Breast epithelium (tissue), 4 donors: ENCODE measurements at regions not wholly inside any gene's neighbourhood (a gene's known extent, or its start where the extent isn't known, plus 50 kb on each side); places are given as distances from the start of the nearest gene placed in this dataset.

Experiments used
- DNase-seq, 2 donors: peaks; one replicate each; pipeline ENCODE4 v3.0.0-alpha.2; 2019; ENCODE audit warnings: low spot score in 2 of 2
- H3K27ac ChIP-seq, 2 donors: fragments of 200-600 bp; sonication (generic) in 1 of 2; one replicate each; pipeline ENCODE4 v1.5.1; 2016 to 2019; ENCODE audit warnings: mild to moderate bottlenecking in 1 of 2
- H3K27me3 ChIP-seq, 2 donors: fragments of 200-600 bp; sonication (generic) in 1 of 2; one replicate each; pipeline versions ENCODE4 v1.5.1 to v1.6.0; 2017 to 2019; ENCODE audit warnings: control low read depth in 1 of 2, mild to moderate bottlenecking in 1 of 2
- H3K36me3 ChIP-seq: fragments of 200-600 bp; one replicate; pipeline ENCODE4 v1.5.1; 2019
- H3K4me1 ChIP-seq, 2 donors: fragments of 200-600 bp; sonication (generic); one replicate each; pipeline ENCODE4 v1.5.1; 2016 to 2019; ENCODE audit warnings: control low read depth in 1 of 2
- H3K4me3 ChIP-seq, 3 donors: fragments of 200-600 bp; sonication (generic); 1 replicate in 2 of 3; 2 replicates in 1 of 3; pipeline ENCODE4 v1.5.1; 2016 to 2019; ENCODE audit warnings: mild to moderate bottlenecking in 3 of 3, moderate library complexity in 2 of 3
- H3K9me3 ChIP-seq, 2 donors: fragments of 200-600 bp; sonication (generic) in 1 of 2; one replicate each; pipeline ENCODE4 v1.5.1; 2016 to 2019; ENCODE audit warnings: control low read depth in 1 of 2
- CTCF ChIP-seq, 3 donors: fragments of 450-650 bp; IDR thresholded peaks; one replicate each; pipeline ENCODE4 v1.5.1; 2016 to 2017; ENCODE audit warnings: antibody characterized with exemption in 3 of 3, mild to moderate bottlenecking in 3 of 3, moderate library complexity in 3 of 3
- POLR2A ChIP-seq: fragments of 450-650 bp; IDR thresholded peaks from one replicate; pipeline ENCODE4 v1.6.1; 2016; ENCODE audit warnings: antibody characterized with exemption, mild to moderate bottlenecking, moderate library complexity
- POLR2AphosphoS5 ChIP-seq, 3 donors: sonication (generic); formaldehyde crosslinking; IDR thresholded peaks; one replicate each; pipeline ENCODE4 v1.6.1; 2017; ENCODE audit warnings: antibody characterized with exemption in 3 of 3
- intact Hi-C: fragments of 100-400 bp; cut with DNase I; formaldehyde crosslinking; loops from one replicate; pipeline ENCODE4 v1.15.1; 2023; ENCODE audit warnings: low total_unique reads

- Histone ChIP-seq H3K9me3 (no peaks in the 10 kb centered on the region), H3K4me1 (no peaks in the 10 kb centered on the region), H3K4me3 (no peak overlapping the region), H3K27me3 (no peaks in the 10 kb centered on the region), H3K27ac (no peak overlapping the region), H3K36me3 (no peaks in the 10 kb centered on the region)
- TF ChIP-seq POLR2AphosphoS5 (IDR thresholded peaks at IDR 0.05) (no peak), POLR2A (no peak), CTCF (IDR thresholded peaks at IDR 0.05) (no peak)
- no peak for DNase-seq
- intact Hi-C loops, result no loop called here
These were observed 295.4 kb upstream of the ZNF608 start for GRCh38 chr5:125041798-125042197.

GRCh38 chr5:125042261-125042890 lies 295.9 kb upstream of the ZNF608 start:
- Histone ChIP-seq H3K27ac (peak overlapping the region in 1 of 2 donors; percentile 65), H3K4me3 (no peak overlapping the region), H3K27me3 (no peaks in the 10 kb centered on the region), H3K4me1 (no peaks in the 10 kb centered on the region), H3K36me3 (no peaks in the 10 kb centered on the region), H3K9me3 (no peaks in the 10 kb centered on the region)
- no peak for TF ChIP-seq CTCF (IDR thresholded peaks at IDR 0.05)
- TF ChIP-seq POLR2AphosphoS5 (IDR thresholded peaks at IDR 0.05), result no peak
- TF ChIP-seq POLR2A, result no peak
- intact Hi-C loops, result no loop called here
- DNase-seq, result no peak

GRCh38 chr5:125043781-125044391 lies 297.4 kb upstream of the ZNF608 start:
- no peaks in the 10 kb centered on the region for H3K36me3 ChIP-seq
- intact Hi-C loops, result no loop called here
- peak in 1 of 3 donors; percentile 14 for TF ChIP-seq POLR2AphosphoS5 (IDR thresholded peaks at IDR 0.05)
- TF ChIP-seq POLR2A, result no peak
- H3K9me3 ChIP-seq, result no peaks in the 10 kb centered on the region
- H3K4me3 ChIP-seq, result no peak overlapping the region
- H3K27me3 ChIP-seq, result no peaks in the 10 kb centered on the region
- H3K27ac ChIP-seq, result peak overlapping the region; percentile 65 to 78
- no peaks in the 10 kb centered on the region for H3K4me1 ChIP-seq
- DNase-seq, result peak; percentile 80

GRCh38 chr5:125044491-125045282 lies 298.2 kb upstream of the ZNF608 start:
- H3K4me3 ChIP-seq, result no peak overlapping the region
- H3K27me3 ChIP-seq, result no peaks in the 10 kb centered on the region
- no peak for DNase-seq
- H3K4me1 ChIP-seq, result no peaks in the 10 kb centered on the region
- no peaks in the 10 kb centered on the region for H3K9me3 ChIP-seq
- TF ChIP-seq CTCF (IDR thresholded peaks at IDR 0.05) (no peak), POLR2AphosphoS5 (IDR thresholded peaks at IDR 0.05) (no peak), POLR2A (no peak)
- H3K27ac ChIP-seq, result peak overlapping the region; percentile 65 to 78
- intact Hi-C loops, result no loop called here
- no peaks in the 10 kb centered on the region for H3K36me3 ChIP-seq

- Histone ChIP-seq H3K4me3 (no peak overlapping the region), H3K36me3 (no peaks in the 10 kb centered on the region), H3K9me3 (no peaks in the 10 kb centered on the region), H3K27ac (no peak overlapping the region), H3K4me1 (no peaks in the 10 kb centered on the region), H3K27me3 (no peaks in the 10 kb centered on the region)
- TF ChIP-seq CTCF (IDR thresholded peaks at IDR 0.05) (no peak), POLR2A (no peak), POLR2AphosphoS5 (IDR thresholded peaks at IDR 0.05) (no peak)
- DNase-seq, result no peak
- intact Hi-C loops, result no loop called here
These were observed 299.2 kb upstream of the ZNF608 start for GRCh38 chr5:125045646-125046045.
